ENCODE measurements at regions not wholly inside any gene's neighbourhood (a gene's known extent, or its start where the extent isn't known, plus 50 kb on each side); places are given as distances from the start of the nearest gene placed in this dataset.
A peak's percentile ranks its signal among the peaks of the same experiment; 100 is the strongest.

DNA sequence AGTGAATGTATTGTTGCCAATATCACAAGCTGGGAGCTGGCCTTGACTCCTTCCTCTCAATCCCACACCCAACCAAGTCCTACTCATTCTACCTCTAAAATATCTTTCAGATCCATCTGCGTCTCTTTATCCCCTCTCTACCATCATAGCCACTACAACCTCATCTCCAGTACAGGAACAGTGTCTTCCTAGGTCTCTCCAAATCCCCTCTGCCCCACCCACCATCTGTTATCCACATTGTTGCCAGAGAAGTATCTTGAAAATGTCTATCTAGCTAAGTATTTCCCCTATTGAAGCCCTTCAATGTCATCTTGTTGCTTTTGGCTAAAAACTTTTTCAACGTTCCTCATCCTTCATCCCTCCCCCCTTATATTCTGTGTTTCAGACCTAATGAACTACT is 244.7 kb downstream of the C12orf75 start:
- Histone ChIP-seq H3K4ac (ENCODE audit: low read depth, low read length) (no peak overlapping the region), H3K9ac (ENCODE audit: low read length) (no peak overlapping the region), H3K14ac (ENCODE audit: low read length) (no peak overlapping the region), H2AK5ac (ENCODE audit: low read length) (no peak overlapping the region), H3K4me1 (ENCODE audit: control insufficient read depth in 1 of 2, insufficient read depth in 2 of 2, low read length in 2 of 2) (no peaks in the 10 kb centered on the region), H4K8ac (ENCODE audit: low read depth, low read length) (no peak overlapping the region), H3K4me2 (ENCODE audit: low read length) (no peak overlapping the region), H3K18ac (ENCODE audit: low read length) (no peak overlapping the region), H4K12ac (ENCODE audit: low read depth, low read length) (no peak overlapping the region), H3K23ac (ENCODE audit: low read length) (no peak overlapping the region), H2BK5ac (ENCODE audit: low read depth, low read length, poor library complexity) (no peak overlapping the region), H2BK120ac (ENCODE audit: insufficient read depth, low read length, poor library complexity) (no peak overlapping the region), H2BK12ac (ENCODE audit: low read length) (no peak overlapping the region), H3K4me3 (ENCODE audit: low read depth, low read length) (no peak overlapping the region), H3K36me3 (ENCODE audit: control insufficient read depth in 1 of 2, insufficient read depth in 2 of 2, low read length in 2 of 2) (no peaks in the 10 kb centered on the region), H2AFZ (ENCODE audit: insufficient read depth, low read length, poor library complexity) (no peak overlapping the region), H3K27me3 (ENCODE audit: insufficient read depth, low read length) (no peaks in the 10 kb centered on the region), H4K91ac (ENCODE audit: low read depth, low read length) (no peak overlapping the region), H3K79me2 (ENCODE audit: control insufficient read depth, insufficient read depth, low read length, poor library complexity) (no peaks in the 10 kb centered on the region), H3K9me3 (ENCODE audit: insufficient read depth, low read depth, low read length) (no peaks in the 10 kb centered on the region), H3K27ac (ENCODE audit: low read depth, low read length) (no peak overlapping the region), H3K79me1 (ENCODE audit: low read length) (no peaks in the 10 kb centered on the region)
- DNase-seq, result no peak
- no CpG with 5 or more reads among the region's 2 CpGs for WGBS (ENCODE audit: extremely low coverage, insufficient coverage, insufficient read length)

GRCh38 chr12:105576261-105576660 is 245.8 kb downstream of the C12orf75 start:
- Histone ChIP-seq H4K12ac (ENCODE audit: low read depth, low read length) (no peak overlapping the region), H3K27ac (ENCODE audit: low read depth, low read length) (no peak overlapping the region), H3K79me1 (ENCODE audit: low read length) (no peaks in the 10 kb centered on the region), H4K8ac (ENCODE audit: low read depth, low read length) (no peak overlapping the region), H2AK5ac (ENCODE audit: low read length) (no peak overlapping the region), H3K4me3 (ENCODE audit: low read depth, low read length) (no peak overlapping the region), H2BK120ac (ENCODE audit: insufficient read depth, low read length, poor library complexity) (no peak overlapping the region), H3K14ac (ENCODE audit: low read length) (no peak overlapping the region), H4K91ac (ENCODE audit: low read depth, low read length) (no peak overlapping the region), H3K9ac (ENCODE audit: low read length) (no peak overlapping the region), H3K4me1 (ENCODE audit: control insufficient read depth in 1 of 2, insufficient read depth in 2 of 2, low read length in 2 of 2) (no peaks in the 10 kb centered on the region), H3K4ac (ENCODE audit: low read depth, low read length) (no peak overlapping the region), H3K27me3 (ENCODE audit: insufficient read depth, low read length) (no peaks in the 10 kb centered on the region), H2AFZ (ENCODE audit: insufficient read depth, low read length, poor library complexity) (no peak overlapping the region), H3K79me2 (ENCODE audit: control insufficient read depth, insufficient read depth, low read length, poor library complexity) (no peaks in the 10 kb centered on the region), H3K9me3 (ENCODE audit: insufficient read depth, low read depth, low read length) (no peaks in the 10 kb centered on the region), H3K4me2 (ENCODE audit: low read length) (no peak overlapping the region), H2BK5ac (ENCODE audit: low read depth, low read length, poor library complexity) (no peak overlapping the region), H2BK12ac (ENCODE audit: low read length) (no peak overlapping the region), H3K36me3 (ENCODE audit: control insufficient read depth in 1 of 2, insufficient read depth in 2 of 2, low read length in 2 of 2) (no peaks in the 10 kb centered on the region), H3K18ac (ENCODE audit: low read length) (no peak overlapping the region), H3K23ac (ENCODE audit: low read length) (no peak overlapping the region)
- peak; percentile 3 to 64 for DNase-seq
- no CpG with 5 or more reads among the region's 2 CpGs for WGBS (ENCODE audit: extremely low coverage, insufficient coverage, insufficient read length)

GRCh38 chr12:105580821-105581352 is 250.4 kb downstream of the C12orf75 start:
- Histone ChIP-seq H3K27ac (ENCODE audit: low read depth, low read length) (no peak overlapping the region), H2BK5ac (ENCODE audit: low read depth, low read length, poor library complexity) (no peak overlapping the region), H3K18ac (ENCODE audit: low read length) (no peak overlapping the region), H2AK5ac (ENCODE audit: low read length) (no peak overlapping the region), H4K8ac (ENCODE audit: low read depth, low read length) (no peak overlapping the region), H3K9ac (ENCODE audit: low read length) (no peak overlapping the region), H3K36me3 (ENCODE audit: control insufficient read depth in 1 of 2, insufficient read depth in 2 of 2, low read length in 2 of 2) (no peaks in the 10 kb centered on the region), H3K4me3 (ENCODE audit: low read depth, low read length) (no peak overlapping the region), H3K79me1 (ENCODE audit: low read length) (no peaks in the 10 kb centered on the region), H3K4me2 (ENCODE audit: low read length) (no peak overlapping the region), H3K14ac (ENCODE audit: low read length) (no peak overlapping the region), H3K4ac (ENCODE audit: low read depth, low read length) (no peak overlapping the region), H4K12ac (ENCODE audit: low read depth, low read length) (no peak overlapping the region), H3K23ac (ENCODE audit: low read length) (no peak overlapping the region), H3K9me3 (ENCODE audit: insufficient read depth, low read depth, low read length) (no peaks in the 10 kb centered on the region), H2AFZ (ENCODE audit: insufficient read depth, low read length, poor library complexity) (no peak overlapping the region), H4K91ac (ENCODE audit: low read depth, low read length) (no peak overlapping the region), H3K79me2 (ENCODE audit: control insufficient read depth, insufficient read depth, low read length, poor library complexity) (no peaks in the 10 kb centered on the region), H3K27me3 (ENCODE audit: insufficient read depth, low read length) (no peaks in the 10 kb centered on the region), H3K4me1 (ENCODE audit: control insufficient read depth in 1 of 2, insufficient read depth in 2 of 2, low read length in 2 of 2) (peaks cover 2 to 3% of the 10 kb centered on the region in 2 experiments), H2BK12ac (ENCODE audit: low read length) (no peak overlapping the region), H2BK120ac (ENCODE audit: insufficient read depth, low read length, poor library complexity) (no peak overlapping the region)
- WGBS (ENCODE audit: extremely low coverage, insufficient coverage, insufficient read length), result no CpG with 5 or more reads among the region's 5 CpGs
- no peak for DNase-seq

DNA sequence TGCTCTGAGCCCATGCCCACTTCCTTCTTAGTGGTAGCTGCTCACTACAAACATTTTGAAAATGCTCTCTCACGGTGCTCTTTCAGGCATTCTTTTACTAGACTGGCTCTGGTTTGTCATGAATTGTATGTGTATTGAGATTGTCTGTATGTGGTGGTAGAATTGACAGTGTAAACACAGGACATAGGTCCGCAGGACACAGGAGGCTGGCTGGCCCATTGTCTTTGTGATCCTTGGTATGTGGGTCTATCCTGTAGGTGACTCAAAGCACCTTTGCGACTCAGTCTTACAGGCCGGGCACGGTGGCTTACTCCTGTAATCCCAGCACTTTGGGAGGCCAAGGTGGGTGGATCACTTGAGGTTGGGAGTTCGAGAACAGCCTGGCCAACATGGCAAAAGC is 250.9 kb downstream of the C12orf75 start:
- Histone ChIP-seq H4K12ac (ENCODE audit: low read depth, low read length) (no peak overlapping the region), H3K79me2 (ENCODE audit: control insufficient read depth, insufficient read depth, low read length, poor library complexity) (no peaks in the 10 kb centered on the region), H3K4me2 (ENCODE audit: low read length) (no peak overlapping the region), H3K4ac (ENCODE audit: low read depth, low read length) (no peak overlapping the region), H2BK120ac (ENCODE audit: insufficient read depth, low read length, poor library complexity) (no peak overlapping the region), H3K4me1 (ENCODE audit: control insufficient read depth in 1 of 2, insufficient read depth in 2 of 2, low read length in 2 of 2) (peaks cover 2 to 3% of the 10 kb centered on the region in 2 experiments), H3K9ac (ENCODE audit: low read length) (no peak overlapping the region), H3K36me3 (ENCODE audit: control insufficient read depth in 1 of 2, insufficient read depth in 2 of 2, low read length in 2 of 2) (no peaks in the 10 kb centered on the region), H3K18ac (ENCODE audit: low read length) (no peak overlapping the region), H2AK5ac (ENCODE audit: low read length) (no peak overlapping the region), H3K23ac (ENCODE audit: low read length) (no peak overlapping the region), H2BK12ac (ENCODE audit: low read length) (no peak overlapping the region), H3K79me1 (ENCODE audit: low read length) (no peaks in the 10 kb centered on the region), H3K27ac (ENCODE audit: low read depth, low read length) (no peak overlapping the region), H4K91ac (ENCODE audit: low read depth, low read length) (no peak overlapping the region), H2BK5ac (ENCODE audit: low read depth, low read length, poor library complexity) (no peak overlapping the region), H2AFZ (ENCODE audit: insufficient read depth, low read length, poor library complexity) (no peak overlapping the region), H4K8ac (ENCODE audit: low read depth, low read length) (no peak overlapping the region), H3K9me3 (ENCODE audit: insufficient read depth, low read depth, low read length) (no peaks in the 10 kb centered on the region), H3K4me3 (ENCODE audit: low read depth, low read length) (no peak overlapping the region), H3K27me3 (ENCODE audit: insufficient read depth, low read length) (no peaks in the 10 kb centered on the region), H3K14ac (ENCODE audit: low read length) (no peak overlapping the region)
- WGBS (ENCODE audit: extremely low coverage, insufficient coverage, insufficient read length), result no CpG with 5 or more reads among the region's 6 CpGs
- no peak for DNase-seq
